MV-4-11 (cell line): ENCODE measurements at regions not wholly inside any gene's neighbourhood (a gene's known extent, or its start where the extent isn't known, plus 50 kb on each side); places are given as distances from the start of the nearest gene placed in this dataset.
"Not testable (repeated sequence)": the region's sequence is repeated elsewhere in the genome, so short reads cannot be mapped to it uniquely, and the experiment has no call there.

Source experiments
- DNase-seq: peaks from one replicate; lab custom pipeline; 2025; lab: John Stamatoyannopoulos, UW

- peak; percentile 99 for DNase-seq
Observed at GRCh38 chr7:104956753-104957450, 57.1 kb upstream of the KMT2E start.

DNA sequence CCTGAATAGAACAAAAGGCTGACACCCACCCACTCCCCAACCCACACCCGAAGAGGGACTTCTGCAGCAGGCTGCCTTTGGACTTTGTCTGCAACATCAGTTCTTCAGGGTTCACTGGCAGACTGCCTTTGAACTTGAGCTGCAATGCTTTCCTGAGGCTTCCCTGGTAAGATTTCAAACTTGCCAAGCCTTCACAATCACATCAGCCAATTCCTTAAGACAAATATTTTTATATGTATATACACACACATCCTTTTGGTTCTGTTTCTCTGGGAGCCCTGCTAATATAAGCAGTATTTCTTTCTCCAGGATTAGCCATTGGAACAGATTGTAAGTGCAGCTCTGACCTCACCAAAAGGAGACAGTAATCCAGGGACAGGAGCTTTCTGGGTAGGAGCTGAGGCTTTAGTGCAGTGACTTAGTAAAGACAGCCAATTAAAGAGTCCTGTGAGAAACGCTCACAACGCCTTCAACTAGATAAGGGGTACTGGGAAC is 55.6 kb upstream of the KMT2E start:
- DNase-seq, result no peak

DNA sequence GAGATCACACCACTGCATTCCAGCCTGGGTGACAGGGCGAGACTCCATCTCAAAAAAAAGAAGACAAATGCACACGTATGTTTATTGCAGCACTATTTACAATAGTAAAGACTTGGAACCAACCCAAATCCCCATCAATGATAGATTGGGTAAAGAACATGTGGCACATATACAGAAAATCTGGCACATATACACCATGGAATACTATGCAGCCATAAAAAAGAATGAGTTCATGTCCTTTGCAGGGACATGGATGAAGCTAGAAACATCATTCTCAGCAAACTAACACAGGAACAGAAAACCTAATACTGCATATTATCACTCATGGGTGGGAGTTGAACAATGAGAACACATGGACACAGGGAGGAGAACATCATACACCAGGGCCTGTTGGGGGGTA is 54.5 kb upstream of the KMT2E start:
- not testable (repeated sequence) for DNase-seq

GRCh38 chr7:104960741-104961448 is 53.1 kb upstream of the KMT2E start:
- DNase-seq, result peak; percentile 99

DNA sequence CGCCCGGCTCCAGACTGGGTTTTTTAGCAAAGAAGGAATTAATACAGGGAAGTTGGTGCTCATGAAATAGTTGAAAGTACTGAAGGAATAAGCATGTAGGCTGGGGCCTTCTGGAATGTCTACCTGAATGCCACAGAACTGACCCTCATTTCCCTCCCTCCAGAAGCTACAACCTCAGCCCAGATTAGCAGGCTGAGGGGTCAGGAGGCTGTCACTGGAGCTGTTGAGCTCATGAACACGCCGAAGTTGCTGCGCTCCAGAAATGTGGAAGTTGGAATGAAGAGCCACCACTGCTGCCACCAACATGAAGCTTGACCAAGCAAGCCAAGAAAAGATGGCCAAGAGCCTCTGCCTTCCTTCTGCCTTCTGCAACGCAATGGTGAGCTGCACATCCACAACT is 52.2 kb upstream of the KMT2E start:
- peak; percentile 15 for DNase-seq

- DNase-seq, result no peak
Observed at GRCh38 chr7:104962781-104963180, 51.2 kb upstream of the KMT2E start.

GRCh38 chr7:104963378-104963990 is 50.5 kb upstream of the KMT2E start:
- DNase-seq, result no peak

DNA sequence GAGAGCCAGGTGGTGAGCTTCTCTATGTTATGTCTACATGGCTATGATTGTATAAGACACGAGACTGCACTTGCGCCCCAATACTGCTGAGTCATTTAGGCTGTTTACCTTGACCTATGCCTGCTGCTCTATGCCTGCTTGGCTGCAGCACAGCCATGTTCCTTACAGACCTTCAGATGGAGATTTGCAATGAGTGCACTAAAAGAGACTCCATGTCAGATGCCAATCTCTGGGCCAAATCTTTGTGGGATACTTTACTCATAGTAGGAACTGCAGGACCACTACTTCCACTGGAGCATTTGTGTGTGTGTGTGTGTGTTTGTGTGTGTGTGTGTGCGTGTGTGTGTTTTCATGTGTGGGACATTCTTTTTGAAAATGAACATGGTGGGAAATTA is 50.0 kb upstream of the KMT2E start:
- DNase-seq, result no peak
